ENCODE measurements at regions not wholly inside any gene's neighbourhood (a gene's known extent, or its start where the extent isn't known, plus 50 kb on each side); places are given as distances from the start of the nearest gene placed in this dataset.

DNA sequence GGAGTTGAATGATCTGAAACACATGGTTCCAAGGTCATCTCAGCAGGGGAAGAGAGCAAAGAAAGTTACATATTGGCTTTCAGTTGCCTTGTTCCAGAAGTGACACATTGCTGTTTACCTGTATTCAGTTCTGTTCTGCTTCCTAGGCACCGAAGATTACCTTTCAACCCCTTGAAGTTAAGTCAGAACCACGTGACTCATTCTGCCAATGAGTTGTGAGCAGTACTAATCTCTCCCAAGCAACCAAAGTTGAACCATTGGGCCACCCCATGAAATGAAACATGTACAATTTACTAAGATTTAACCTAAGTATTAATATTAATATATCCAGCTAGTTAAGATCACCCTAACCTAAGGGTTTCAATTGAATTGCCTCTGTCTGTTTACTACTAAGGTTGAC is 439.2 kb upstream of the MAF start:
- H3K36me3 ChIP-seq (ENCODE audit: insufficient read depth) = no peaks in the 10 kb centered on the region
- no peak for DNase-seq (ENCODE audit: extremely low spot score)
- H3K27ac ChIP-seq (ENCODE audit: low read depth) = no peak overlapping the region
- 88% methylated on average over 2 of the region's 2 CpGs for WGBS
- no peak overlapping the region for H3K4me3 ChIP-seq (ENCODE audit: low read depth, low read length)
- H3K4me1 ChIP-seq (ENCODE audit: insufficient read depth) = no peaks in the 10 kb centered on the region

GRCh38 chr16:80038566-80038965 is 438.0 kb upstream of the MAF start:
- Histone ChIP-seq H3K4me1 (ENCODE audit: insufficient read depth) (no peaks in the 10 kb centered on the region), H3K27ac (ENCODE audit: low read depth) (no peak overlapping the region), H3K36me3 (ENCODE audit: insufficient read depth) (no peaks in the 10 kb centered on the region), H3K4me3 (ENCODE audit: low read depth, low read length) (no peak overlapping the region)
- no peak for DNase-seq (ENCODE audit: extremely low spot score)
- 74% methylated on average over 6 of the region's 6 CpGs for WGBS

GRCh38 chr16:80034948-80035663 is 434.6 kb upstream of the MAF start:
- Histone ChIP-seq H3K27ac (ENCODE audit: low read depth) (no peak overlapping the region), H3K36me3 (ENCODE audit: insufficient read depth) (no peaks in the 10 kb centered on the region), H3K4me3 (ENCODE audit: low read depth, low read length) (no peak overlapping the region), H3K4me1 (ENCODE audit: insufficient read depth) (no peaks in the 10 kb centered on the region)
- no peak for DNase-seq (ENCODE audit: extremely low spot score)
- 94% methylated on average over 8 of the region's 8 CpGs for WGBS

- DNase-seq (ENCODE audit: extremely low spot score) = no peak
Measured at GRCh38 chr16:80034469-80034826, 433.9 kb upstream of the MAF start.

DNA sequence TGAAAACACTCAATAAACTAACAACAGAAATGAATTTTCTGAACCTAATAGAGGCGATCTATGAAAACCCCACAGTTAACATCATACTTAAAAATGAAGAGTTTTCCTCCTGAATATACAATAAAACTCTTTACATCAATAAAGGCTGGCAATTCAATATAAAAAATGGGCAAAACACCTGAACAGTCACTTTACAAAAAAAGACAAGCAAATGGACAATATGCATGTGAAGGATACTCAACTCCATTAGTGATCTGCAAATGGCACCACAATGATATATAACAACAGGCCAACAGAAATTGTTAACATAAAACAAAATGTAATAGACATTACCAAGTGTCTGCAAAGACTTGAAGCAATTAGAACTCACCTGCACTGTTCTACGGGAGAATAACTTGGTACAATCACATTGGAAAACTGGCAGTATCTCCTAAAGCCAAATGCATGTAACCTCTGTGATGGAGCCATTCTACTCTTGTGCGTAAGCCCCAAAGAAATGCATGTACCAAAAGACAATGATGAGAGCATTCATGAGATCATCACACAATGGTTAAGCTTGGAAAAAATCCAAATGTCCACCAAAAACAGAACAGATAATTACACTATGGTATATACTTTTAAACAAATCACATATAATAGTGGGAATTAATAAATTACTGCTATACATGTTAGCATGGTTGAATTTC is 433.4 kb upstream of the MAF start:
- WGBS = 97% methylated on average over 3 of the region's 3 CpGs
- Histone ChIP-seq H3K27ac (ENCODE audit: low read depth) (no peak overlapping the region), H3K4me3 (ENCODE audit: low read depth, low read length) (no peak overlapping the region), H3K36me3 (ENCODE audit: insufficient read depth) (no peaks in the 10 kb centered on the region), H3K4me1 (ENCODE audit: insufficient read depth) (no peaks in the 10 kb centered on the region)
- no peak for DNase-seq (ENCODE audit: extremely low spot score)

More at GRCh38 chr16:80034469-80034826, 433.9 kb upstream of the MAF start:
- no peak overlapping the region for H3K4me3 ChIP-seq (ENCODE audit: low read depth, low read length)
- no peak overlapping the region for H3K27ac ChIP-seq (ENCODE audit: low read depth)
- H3K4me1 ChIP-seq (ENCODE audit: insufficient read depth) = no peaks in the 10 kb centered on the region
- H3K36me3 ChIP-seq (ENCODE audit: insufficient read depth) = no peaks in the 10 kb centered on the region
- 96% methylated on average over 4 of the region's 4 CpGs for WGBS

- DNase-seq (ENCODE audit: extremely low spot score) = no peak
- 93% methylated on average over 8 of the region's 8 CpGs for WGBS
- H3K4me1 ChIP-seq (ENCODE audit: insufficient read depth) = no peaks in the 10 kb centered on the region
Measured at GRCh38 chr16:80029761-80030481, 429.4 kb upstream of the MAF start.

DNA sequence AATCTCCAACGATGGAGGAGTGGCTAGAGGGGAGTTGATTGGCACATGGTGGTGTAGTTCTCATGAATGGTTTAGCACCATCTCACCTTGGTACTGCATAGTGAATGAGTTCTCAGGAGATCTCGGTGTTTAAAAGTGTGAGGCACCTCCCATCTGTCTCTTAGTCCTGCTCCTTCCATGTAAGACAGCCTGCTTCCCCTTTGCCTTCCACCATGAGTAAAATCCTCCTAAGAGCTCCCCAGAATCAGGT is 428.8 kb upstream of the MAF start:
- no peak overlapping the region for H3K4me3 ChIP-seq (ENCODE audit: low read depth, low read length)
- no peaks in the 10 kb centered on the region for H3K36me3 ChIP-seq (ENCODE audit: insufficient read depth)
- no peak overlapping the region for H3K27ac ChIP-seq (ENCODE audit: low read depth)
- H3K4me1 ChIP-seq (ENCODE audit: insufficient read depth) = no peaks in the 10 kb centered on the region
- WGBS = 82% methylated on average over 2 of the region's 2 CpGs
- no peak for DNase-seq (ENCODE audit: extremely low spot score)

More at GRCh38 chr16:80029761-80030481, 429.4 kb upstream of the MAF start:
- Histone ChIP-seq H3K27ac (ENCODE audit: low read depth) (no peak overlapping the region), H3K4me3 (ENCODE audit: low read depth, low read length) (no peak overlapping the region), H3K36me3 (ENCODE audit: insufficient read depth) (no peaks in the 10 kb centered on the region)

GRCh38 chr16:80028581-80029380 is 428.2 kb upstream of the MAF start:
- no peak for DNase-seq (ENCODE audit: extremely low spot score)
- Histone ChIP-seq H3K4me1 (ENCODE audit: insufficient read depth) (no peaks in the 10 kb centered on the region), H3K4me3 (ENCODE audit: low read depth, low read length) (no peak overlapping the region), H3K36me3 (ENCODE audit: insufficient read depth) (no peaks in the 10 kb centered on the region), H3K27ac (ENCODE audit: low read depth) (no peak overlapping the region)
- 90% methylated on average over 5 of the region's 5 CpGs for WGBS

GRCh38 chr16:80027007-80027965 is 426.7 kb upstream of the MAF start:
- DNase-seq (ENCODE audit: extremely low spot score) = peak; percentile 50
- Histone ChIP-seq H3K36me3 (ENCODE audit: insufficient read depth) (no peaks in the 10 kb centered on the region), H3K4me1 (ENCODE audit: insufficient read depth) (no peaks in the 10 kb centered on the region), H3K27ac (ENCODE audit: low read depth) (no peak overlapping the region), H3K4me3 (ENCODE audit: low read depth, low read length) (no peak overlapping the region)
- 42% methylated on average over 20 of the region's 20 CpGs for WGBS

- H3K4me3 ChIP-seq (ENCODE audit: low read depth, low read length) = no peak overlapping the region
- WGBS = 45% methylated on average over 4 of the region's 4 CpGs
- no peaks in the 10 kb centered on the region for H3K36me3 ChIP-seq (ENCODE audit: insufficient read depth)
- no peak for DNase-seq (ENCODE audit: extremely low spot score)
- H3K27ac ChIP-seq (ENCODE audit: low read depth) = no peak overlapping the region
- no peaks in the 10 kb centered on the region for H3K4me1 ChIP-seq (ENCODE audit: insufficient read depth)
Measured at GRCh38 chr16:80025236-80025635, 424.7 kb upstream of the MAF start.

GRCh38 chr16:80024443-80024842 is 423.9 kb upstream of the MAF start:
- no peak overlapping the region for H3K4me3 ChIP-seq (ENCODE audit: low read depth, low read length)
- H3K36me3 ChIP-seq (ENCODE audit: insufficient read depth) = no peaks in the 10 kb centered on the region
- H3K4me1 ChIP-seq (ENCODE audit: insufficient read depth) = no peaks in the 10 kb centered on the region
- H3K27ac ChIP-seq (ENCODE audit: low read depth) = no peak overlapping the region
- no peak for DNase-seq (ENCODE audit: extremely low spot score)
- WGBS = 76% methylated on average over 3 of the region's 3 CpGs

DNA sequence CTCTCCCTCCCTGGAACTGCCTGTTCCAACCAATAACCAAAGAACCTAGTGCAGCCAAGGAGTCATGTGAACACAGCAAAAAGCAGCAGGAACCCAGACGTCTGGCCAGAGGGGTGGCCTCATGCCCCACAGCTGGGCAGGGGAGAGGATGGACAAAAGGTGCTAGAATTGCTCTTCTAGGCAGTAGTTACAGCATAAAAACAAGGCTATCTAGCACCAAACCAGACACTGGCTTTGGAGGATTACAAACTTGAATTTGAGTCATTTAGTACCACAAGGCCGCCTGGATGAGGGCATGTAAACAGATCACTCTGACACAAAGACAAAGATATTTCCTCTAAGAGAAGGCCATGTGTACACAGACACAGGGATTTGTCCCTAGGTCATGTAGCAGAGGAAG is 423.3 kb upstream of the MAF start:
- Histone ChIP-seq H3K4me1 (ENCODE audit: insufficient read depth) (no peaks in the 10 kb centered on the region), H3K4me3 (ENCODE audit: low read depth, low read length) (no peak overlapping the region), H3K36me3 (ENCODE audit: insufficient read depth) (no peaks in the 10 kb centered on the region), H3K27ac (ENCODE audit: low read depth) (no peak overlapping the region)
- WGBS = 56% methylated on average over 2 of the region's 2 CpGs
- DNase-seq (ENCODE audit: extremely low spot score) = no peak

DNA sequence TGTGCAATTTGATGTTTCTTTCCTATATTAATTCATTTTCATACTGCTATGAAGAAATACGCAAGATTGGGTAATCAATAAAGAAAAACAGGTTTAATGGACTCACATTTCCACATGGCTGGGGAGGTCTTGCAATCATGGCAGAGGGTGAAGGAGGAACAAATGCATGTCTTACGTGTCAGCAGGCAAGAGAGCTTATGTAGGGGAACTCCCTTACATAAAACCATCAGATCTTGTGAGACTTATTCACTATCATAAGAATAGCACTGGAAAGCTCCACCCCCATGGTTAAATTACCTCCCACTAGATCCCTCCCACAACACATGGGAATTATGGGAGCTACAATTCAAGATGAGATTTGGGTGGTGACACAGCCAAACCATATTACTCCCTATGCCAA is 418.9 kb upstream of the MAF start:
- WGBS = 70% methylated on average over 2 of the region's 2 CpGs
- Histone ChIP-seq H3K27ac (ENCODE audit: low read depth) (no peak overlapping the region), H3K4me3 (ENCODE audit: low read depth, low read length) (no peak overlapping the region), H3K4me1 (ENCODE audit: insufficient read depth) (no peaks in the 10 kb centered on the region), H3K36me3 (ENCODE audit: insufficient read depth) (no peaks in the 10 kb centered on the region)
- DNase-seq (ENCODE audit: extremely low spot score) = no peak

Data from urinary bladder (tissue), 3 donors.